ENCODE measurements at regions not wholly inside any gene's neighbourhood (a gene's known extent, or its start where the extent isn't known, plus 50 kb on each side); places are given as distances from the start of the nearest gene placed in this dataset.

DNA sequence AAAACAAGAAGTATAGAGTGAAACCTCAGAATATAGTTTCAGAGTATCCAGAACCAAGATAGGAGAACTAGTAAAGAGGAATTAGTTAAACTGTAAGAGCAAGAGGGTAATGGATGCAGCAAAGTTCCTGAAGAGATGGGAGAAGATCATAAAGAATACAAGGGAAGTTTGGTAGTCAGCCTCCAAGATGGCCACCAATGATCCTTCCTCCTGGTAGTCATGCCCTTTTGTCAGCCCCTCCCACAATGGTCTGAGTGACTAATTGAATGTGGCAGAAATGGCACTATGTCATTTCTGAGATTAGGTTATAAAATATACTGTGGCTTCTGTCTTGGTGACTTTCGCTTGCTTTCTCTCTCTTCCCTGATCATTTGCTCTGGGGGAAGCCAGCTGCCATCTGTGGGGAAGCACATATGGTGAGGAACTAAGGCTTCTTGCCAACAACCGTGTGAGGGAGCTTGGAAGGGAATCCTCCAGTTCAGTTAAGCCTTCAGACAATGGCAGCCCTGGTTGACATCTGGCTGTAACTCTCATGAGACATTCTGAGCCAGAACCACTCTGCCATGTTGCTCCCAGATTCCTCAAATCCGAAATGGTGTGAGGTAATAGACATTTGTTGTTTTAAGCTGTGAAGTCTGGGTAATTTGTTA lies 55.3 kb upstream of the AMN1 start:
- TF ChIP-seq POLR2A (IDR thresholded peaks at IDR 0.05): no peak
- TF ChIP-seq, protein P1, sequence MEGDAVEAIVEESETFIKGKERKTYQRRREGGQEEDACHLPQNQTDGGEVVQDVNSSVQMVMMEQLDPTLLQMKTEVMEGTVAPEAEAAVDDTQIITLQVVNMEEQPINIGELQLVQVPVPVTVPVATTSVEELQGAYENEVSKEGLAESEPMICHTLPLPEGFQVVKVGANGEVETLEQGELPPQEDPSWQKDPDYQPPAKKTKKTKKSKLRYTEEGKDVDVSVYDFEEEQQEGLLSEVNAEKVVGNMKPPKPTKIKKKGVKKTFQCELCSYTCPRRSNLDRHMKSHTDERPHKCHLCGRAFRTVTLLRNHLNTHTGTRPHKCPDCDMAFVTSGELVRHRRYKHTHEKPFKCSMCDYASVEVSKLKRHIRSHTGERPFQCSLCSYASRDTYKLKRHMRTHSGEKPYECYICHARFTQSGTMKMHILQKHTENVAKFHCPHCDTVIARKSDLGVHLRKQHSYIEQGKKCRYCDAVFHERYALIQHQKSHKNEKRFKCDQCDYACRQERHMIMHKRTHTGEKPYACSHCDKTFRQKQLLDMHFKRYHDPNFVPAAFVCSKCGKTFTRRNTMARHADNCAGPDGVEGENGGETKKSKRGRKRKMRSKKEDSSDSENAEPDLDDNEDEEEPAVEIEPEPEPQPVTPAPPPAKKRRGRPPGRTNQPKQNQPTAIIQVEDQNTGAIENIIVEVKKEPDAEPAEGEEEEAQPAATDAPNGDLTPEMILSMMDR (IDR thresholded peaks at IDR 0.05): no peak
- TF ChIP-seq POLR2AphosphoS5 (IDR thresholded peaks at IDR 0.05): no peak

All from prostate gland (tissue), 2 donors.